H1 (cell line): ENCODE measurements at regions not wholly inside any gene's neighbourhood (a gene's known extent, or its start where the extent isn't known, plus 50 kb on each side); places are given as distances from the start of the nearest gene placed in this dataset.

Source experiments
- CTCF ChIP-seq, 3 experiments: IDR thresholded peaks; 1 replicate in 2 of 3; 2 replicates in 1 of 3; pipeline versions ENCODE4 v1.5.1 to v1.6.1; 2011; ENCODE audit warnings: low read length in 3 of 3, mild to moderate bottlenecking in 3 of 3, inconsistent platforms in 2 of 3, low read depth in 1 of 3, moderate library complexity in 1 of 3; ENCODE audit not compliant: insufficient read depth in 1 of 3; ENCODE audit errors: control extremely low read depth in 1 of 3
- EP300 ChIP-seq, 2 experiments: IDR thresholded peaks; 1 replicate in 1 of 2; 2 replicates in 1 of 2; pipeline ENCODE4 v1.6.1; 2011 to 2012; ENCODE audit warnings: low read depth in 2 of 2, low read length in 2 of 2, mild to moderate bottlenecking in 2 of 2, borderline replicate concordance in 1 of 2, inconsistent platforms in 1 of 2, moderate library complexity in 1 of 2
- JUN ChIP-seq: IDR thresholded peaks from 2 replicates; pipeline ENCODE4 v1.6.1; 2011; ENCODE audit warnings: low read depth, mild to moderate bottlenecking, improper control_type of control experiment, low read length
- MAFK ChIP-seq: IDR thresholded peaks from 2 replicates; pipeline ENCODE4 v1.6.1; 2012; ENCODE audit warnings: low read depth, mild to moderate bottlenecking, improper control_type of control experiment, low read length
- POLR2A ChIP-seq, 2 experiments: IDR thresholded peaks; 1 replicate in 1 of 2; 2 replicates in 1 of 2; pipeline ENCODE4 v1.6.1; 2011; ENCODE audit warnings: low read depth in 2 of 2, low read length in 2 of 2, mild to moderate bottlenecking in 2 of 2; ENCODE audit errors: control extremely low read depth in 1 of 2
- SIN3A ChIP-seq, 2 experiments: IDR thresholded peaks in 1 of 2; conservative IDR thresholded peaks in 1 of 2; 2 replicates each; pipeline ENCODE4 v1.6.1; 2011 to 2012; ENCODE audit warnings: low read length in 2 of 2, improper control_type of control experiment in 1 of 2, low read depth in 1 of 2, mild to moderate bottlenecking in 1 of 2

- TF ChIP-seq POLR2A (IDR thresholded peaks at IDR 0.05; ENCODE audit: control extremely low read depth in 1 of 2, low read depth in 2 of 2, low read length in 2 of 2): no peak
- TF ChIP-seq CTCF (IDR thresholded peaks at IDR 0.05; ENCODE audit: control extremely low read depth in 1 of 3, insufficient read depth in 1 of 3, low read depth in 1 of 3, low read length in 3 of 3): no peak
- TF ChIP-seq MAFK: no peak
- no peak for TF ChIP-seq EP300 (IDR thresholded peaks at IDR 0.05; ENCODE audit: borderline replicate concordance in 1 of 2, low read depth in 2 of 2, low read length in 2 of 2)
- TF ChIP-seq JUN: no peak
- TF ChIP-seq SIN3A (conservative IDR thresholded peaks at IDR 0.05 in 1 of 2, IDR thresholded peaks at IDR 0.05 in 1 of 2; ENCODE audit: low read depth in 1 of 2, low read length in 2 of 2): no peak
These were observed 177.0 kb downstream of the RGS9 start for GRCh38 chr17:65314212-65314611.
